H1 (cell line): ENCODE measurements at regions not wholly inside any gene's neighbourhood (a gene's known extent, or its start where the extent isn't known, plus 50 kb on each side); places are given as distances from the start of the nearest gene placed in this dataset.

Experiments
- CTCF ChIA-PET: fragments of 300-600 bp; sonication (Branson Sonifier 250); formaldehyde crosslinking; loops from one replicate; lab custom pipeline; 2021; ENCODE audit not compliant: partially characterized antibody; lab: Charles Lee
- POLR2A ChIA-PET: fragments of 300-600 bp; sonication (Branson Sonifier 250); formaldehyde crosslinking; loops from one replicate; lab custom pipeline; 2021; ENCODE audit warnings: inconsistent platforms; ENCODE audit not compliant: partially characterized antibody; lab: Charles Lee
- DNase-seq, 2 experiments: peaks; one replicate each; pipeline versions ENCODE4 v3.0.0 to v3.0.0-alpha.2; 2010 to 2022; ENCODE audit warnings: low spot score in 2 of 2, low read depth in 1 of 2, mixed read lengths in 1 of 2
- FAIRE-seq: peaks from 2 replicates; lab custom pipeline; 2011; peaks lifted over from hg19 to GRCh38; lab: Jason Lieb, UNC
- H2AFZ ChIP-seq: 2 replicates; pipeline ENCODE4 v1.8.1; 2012; ENCODE audit warnings: low read length, inconsistent platforms
- H2AK5ac ChIP-seq: 2 replicates; pipeline ENCODE4 v1.6.1; 2013; ENCODE audit warnings: low read depth, low read length
- H2BK120ac ChIP-seq: replicated peaks from 2 replicates; pipeline ENCODE3; 2013; ENCODE audit warnings: low read depth, low read length, inconsistent platforms
- H2BK12ac ChIP-seq: 2 replicates; pipeline ENCODE4 v1.6.1; 2013; ENCODE audit warnings: low read depth, low read length
- H2BK15ac ChIP-seq: 2 replicates; pipeline ENCODE4 v1.6.1; 2013; ENCODE audit warnings: low read length
- H2BK20ac ChIP-seq: 2 replicates; pipeline ENCODE4 v1.6.1; 2013; ENCODE audit warnings: low read length
- H2BK5ac ChIP-seq: 2 replicates; pipeline ENCODE4 v1.6.1; 2013; ENCODE audit warnings: low read depth, low read length
- H3K14ac ChIP-seq: 2 replicates; pipeline ENCODE4 v1.6.1; 2013; ENCODE audit warnings: inconsistent platforms; ENCODE audit not compliant: insufficient read length
- H3K18ac ChIP-seq: 2 replicates; pipeline ENCODE4 v1.6.1; 2013; ENCODE audit warnings: low read length; ENCODE audit errors: extremely low read depth
- H3K23ac ChIP-seq: 2 replicates; pipeline ENCODE4 v1.6.1; 2013; ENCODE audit warnings: inconsistent platforms; ENCODE audit not compliant: insufficient read length
- H3K23me2 ChIP-seq: 2 replicates; pipeline ENCODE4 v1.6.1; 2013; ENCODE audit warnings: low read depth, low read length
- H3K27ac ChIP-seq: 2 replicates; pipeline ENCODE4 v1.6.1; 2011; ENCODE audit warnings: low read depth, low read length, inconsistent platforms
- H3K27me3 ChIP-seq, 4 experiments: replicated peaks in 1 of 4; 1 replicate in 1 of 4; 2 replicates in 3 of 4; pipeline versions ENCODE4 v1.6.1 to v1.8.1; 2011 to 2013; ENCODE audit warnings: low read length in 3 of 4, mild to moderate bottlenecking in 3 of 4, inconsistent platforms in 2 of 4, mixed read lengths in 2 of 4, moderate library complexity in 1 of 4; ENCODE audit not compliant: control insufficient read depth in 3 of 4, insufficient read depth in 3 of 4; ENCODE audit errors: extremely low read depth in 1 of 4
- H3K36me3 ChIP-seq, 4 experiments: 2 replicates each; pipeline versions ENCODE4 v1.6.1 to v1.8.1; 2011 to 2013; ENCODE audit warnings: mild to moderate bottlenecking in 4 of 4, low read length in 3 of 4, moderate library complexity in 2 of 4, control low read depth in 1 of 4, inconsistent platforms in 1 of 4; ENCODE audit not compliant: insufficient read depth in 4 of 4, control insufficient read depth in 2 of 4
- H3K4ac ChIP-seq: replicated peaks from 2 replicates; pipeline ENCODE3; 2013; ENCODE audit warnings: low read length, low read depth, mixed read lengths, inconsistent platforms; ENCODE audit not compliant: insufficient read length
- H3K4me1 ChIP-seq, 4 experiments: replicated peaks in 1 of 4; 1 replicate in 1 of 4; 2 replicates in 3 of 4; pipeline versions ENCODE4 v1.6.1 to v1.8.1; 2011 to 2013; ENCODE audit warnings: low read length in 3 of 4, inconsistent platforms in 2 of 4, mixed read lengths in 1 of 4; ENCODE audit not compliant: insufficient read depth in 4 of 4, control insufficient read depth in 3 of 4
- H3K4me2 ChIP-seq, 2 experiments: 2 replicates each; pipeline versions ENCODE4 v1.6.1 to v1.8.1; 2011 to 2013; ENCODE audit warnings: low read depth in 2 of 2, low read length in 2 of 2, control low read depth in 1 of 2, inconsistent platforms in 1 of 2, mild to moderate bottlenecking in 1 of 2; ENCODE audit not compliant: insufficient read depth in 1 of 2
- H3K4me3 ChIP-seq, 4 experiments: fragments of 200-600, 300-600 bp in 1 of 4; sonication (generic), shearing (Covaris generic), sonication (Bioruptor Twin) in 1 of 4; 2 replicates each; pipeline versions ENCODE4 v1.5.1 to v1.8.1; 2011 to 2016; ENCODE audit warnings: low read length in 4 of 4, low read depth in 3 of 4, control low read depth in 2 of 4, inconsistent platforms in 2 of 4, mild to moderate bottlenecking in 2 of 4, mixed read lengths in 1 of 4, moderate library complexity in 1 of 4; ENCODE audit not compliant: insufficient read depth in 2 of 4; ENCODE audit errors: extremely low read depth in 1 of 4
- H3K56ac ChIP-seq: replicated peaks from 2 replicates; pipeline ENCODE3; 2013; ENCODE audit warnings: low read depth, mild to moderate bottlenecking, mixed read lengths, low read length, inconsistent platforms; ENCODE audit not compliant: insufficient read length
- H3K79me1 ChIP-seq: 2 replicates; pipeline ENCODE4 v1.6.1; 2013; ENCODE audit warnings: low read depth, low read length, control low read depth
- H3K79me2 ChIP-seq, 2 experiments: 2 replicates each; pipeline versions ENCODE4 v1.6.1 to v1.8.1; 2012 to 2013; ENCODE audit warnings: low read length in 2 of 2, mild to moderate bottlenecking in 2 of 2, inconsistent platforms in 1 of 2; ENCODE audit not compliant: insufficient read depth in 2 of 2, control insufficient read depth in 1 of 2
- H3K9ac ChIP-seq, 4 experiments: replicated peaks in 1 of 4; 1 replicate in 1 of 4; 2 replicates in 3 of 4; pipeline versions ENCODE4 v1.6.1 to v1.8.1; 2011 to 2013; ENCODE audit warnings: low read depth in 3 of 4, low read length in 3 of 4, control low read depth in 2 of 4, mild to moderate bottlenecking in 2 of 4, moderate library complexity in 2 of 4, inconsistent platforms in 1 of 4; ENCODE audit errors: extremely low read depth in 1 of 4
- H3K9me3 ChIP-seq, 2 experiments: 2 replicates each; pipeline versions ENCODE4 v1.6.1 to v1.8.1; 2012 to 2013; ENCODE audit warnings: mild to moderate bottlenecking in 2 of 2, moderate library complexity in 2 of 2, control low read depth in 1 of 2, inconsistent platforms in 1 of 2, low read depth in 1 of 2, low read length in 1 of 2, mixed read lengths in 1 of 2; ENCODE audit not compliant: insufficient read depth in 2 of 2
- H4K20me1 ChIP-seq, 2 experiments: replicated peaks in 1 of 2; 2 replicates each; pipeline versions ENCODE3 to v1.8.1; 2011 to 2013; ENCODE audit warnings: inconsistent platforms in 2 of 2, low read length in 2 of 2, mild to moderate bottlenecking in 1 of 2; ENCODE audit not compliant: insufficient read depth in 2 of 2, control insufficient read depth in 1 of 2
- H4K5ac ChIP-seq: 2 replicates; pipeline ENCODE4 v1.6.1; 2013; ENCODE audit warnings: low read length, low read depth, mixed read lengths, inconsistent platforms; ENCODE audit not compliant: insufficient read length
- H4K8ac ChIP-seq: 2 replicates; pipeline ENCODE4 v1.8.0; 2013; ENCODE audit warnings: mild to moderate bottlenecking, moderate library complexity, low read length, inconsistent platforms; ENCODE audit not compliant: insufficient read depth; ENCODE audit errors: extremely low read depth
- H4K91ac ChIP-seq: replicated peaks from 2 replicates; pipeline ENCODE3; 2013; ENCODE audit warnings: low read length, mixed read lengths, inconsistent platforms; ENCODE audit not compliant: insufficient read length
- CEBPB ChIP-seq: IDR thresholded peaks from 2 replicates; pipeline ENCODE4 v1.6.1; 2012; ENCODE audit warnings: low read depth, low read length
- RAD21 ChIP-seq, 2 experiments: IDR thresholded peaks in 1 of 2; conservative IDR thresholded peaks in 1 of 2; 2 replicates each; pipeline ENCODE4 v1.6.1; 2011; ENCODE audit warnings: low read depth in 2 of 2, low read length in 2 of 2, improper control_type of control experiment in 1 of 2, inconsistent platforms in 1 of 2, mild to moderate bottlenecking in 1 of 2, moderate library complexity in 1 of 2
- TAF1 ChIP-seq: IDR thresholded peaks from 2 replicates; pipeline ENCODE4 v1.6.1; 2011; ENCODE audit warnings: mild to moderate bottlenecking, low read depth, low read length
- TAF7 ChIP-seq: optimal IDR thresholded peaks from 2 replicates; pipeline ENCODE3; 2011; ENCODE audit warnings: low read depth, mild to moderate bottlenecking, inconsistent platforms, low read length, moderate library complexity, borderline replicate concordance
- TBP ChIP-seq: IDR thresholded peaks from 2 replicates; pipeline ENCODE4 v1.6.1; 2011; ENCODE audit warnings: low read depth, low read length, improper control_type of control experiment
- WGBS, 2 experiments: shearing (Covaris generic) in 1 of 2; methylation state at CpG; one replicate each; pipeline versions ENCODE4 v1.1.6 to v1.1.7; 2013 to 2015; ENCODE audit warnings: low lambda C conversion rate in 2 of 2, mixed read lengths in 2 of 2, inconsistent platforms in 1 of 2, low coverage in 1 of 2, missing lambda C conversion rate in 1 of 2; ENCODE audit not compliant: insufficient replicate concordance in 2 of 2, insufficient coverage in 1 of 2, insufficient read length in 1 of 2; ENCODE audit errors: extremely low coverage in 1 of 2, missing lambda C conversion rate in 1 of 2; 5-methylcytosine and 5-hydroxymethylcytosine counted together

DNA sequence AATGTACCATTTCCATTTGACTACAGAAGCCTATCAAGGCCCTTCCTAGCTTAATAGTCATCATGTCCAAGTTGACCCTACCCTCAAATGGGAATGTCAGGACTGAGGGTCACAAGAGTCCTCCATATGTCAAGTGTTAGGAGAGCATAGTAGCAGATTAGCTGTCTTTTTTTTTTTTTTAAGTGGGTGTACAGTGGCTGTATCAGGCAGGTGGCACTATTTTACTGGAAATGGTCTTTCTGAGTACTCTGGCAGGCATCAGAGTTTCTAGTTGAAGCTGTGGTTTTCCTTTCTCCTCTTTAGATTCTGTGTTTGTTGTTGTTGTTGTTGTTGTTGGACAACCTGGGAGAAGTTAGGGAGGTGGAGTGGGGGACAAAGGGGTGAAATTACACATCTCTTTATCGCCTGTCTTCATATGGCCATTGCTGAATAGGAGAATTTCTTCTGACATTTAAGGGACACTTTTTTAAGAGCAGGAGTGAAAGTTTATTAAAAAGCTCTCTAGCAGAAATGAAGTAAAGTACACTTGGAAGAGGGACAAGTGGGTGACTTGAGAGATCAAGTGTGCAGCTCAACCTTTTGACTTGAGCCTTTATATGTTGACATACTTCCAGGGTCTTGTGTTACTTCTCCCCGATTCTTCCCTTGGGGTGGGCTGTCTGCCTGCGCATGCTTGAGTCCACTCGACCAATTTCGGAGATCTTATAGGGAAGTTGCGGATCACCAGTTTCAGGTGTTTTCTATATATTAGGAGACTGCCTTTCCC lies 104.1 kb upstream of the FOXP2 start:
- no peak overlapping the region for H2BK20ac ChIP-seq
- no peaks in the 10 kb centered on the region for H4K20me1 ChIP-seq
- H3K9me3 ChIP-seq, result no peaks in the 10 kb centered on the region
- TF ChIP-seq TAF1 (no peak), RAD21 (IDR thresholded peaks at IDR 0.05 in 1 of 2, conservative IDR thresholded peaks at IDR 0.05 in 1 of 2; ENCODE audit: low read depth in 2 of 2, low read length in 2 of 2) (peak in 1 of 2 experiments; percentile 30; a peak in 1 of 4 replicates), TBP (no peak), TAF7 (no peak), CEBPB (no peak)
- no peak overlapping the region for H4K8ac ChIP-seq
- H3K23ac ChIP-seq, result no peak overlapping the region
- POLR2A ChIA-PET, result no interaction called here
- H3K27me3 ChIP-seq, result no peaks in the 10 kb centered on the region
- H3K36me3 ChIP-seq, result no peaks in the 10 kb centered on the region; a peak in 1 of 8 replicates
- WGBS, 2 experiments, result 92% methylated on average over 6 of the region's 6 CpGs; no CpG with 5 or more reads in 1 of the 2 experiments
- H3K4me1 ChIP-seq, result no peaks in the 10 kb centered on the region
- H3K4me3 ChIP-seq, result no peak overlapping the region
- H3K18ac ChIP-seq, result no peak overlapping the region
- H3K79me2 ChIP-seq, result no peaks in the 10 kb centered on the region
- H3K23me2 ChIP-seq, result no peaks in the 10 kb centered on the region
- H3K27ac ChIP-seq, result no peak overlapping the region
- H3K4me2 ChIP-seq, result no peak overlapping the region
- DNase-seq, result no peak
- H3K9ac ChIP-seq, result no peak overlapping the region
- H4K91ac ChIP-seq, result no peak overlapping the region
- H2BK15ac ChIP-seq, result no peak overlapping the region
- H4K5ac ChIP-seq, result no peak overlapping the region
- no peak overlapping the region for H3K14ac ChIP-seq
- no peak overlapping the region for H3K56ac ChIP-seq
- H2AFZ ChIP-seq, result no peak overlapping the region
- no peak for FAIRE-seq
- H2AK5ac ChIP-seq, result no peak overlapping the region
- H2BK120ac ChIP-seq, result no peak overlapping the region
- H3K79me1 ChIP-seq, result no peaks in the 10 kb centered on the region
- H2BK12ac ChIP-seq, result no peak overlapping the region
- CTCF ChIA-PET, result interaction anchor here (0.5 to 1.6 kb wide), 5 partner anchors 75 to 227 kb away, joined by 3 to 4 read pairs (median 3); partner anchors contain the start of gene FOXP2
- no peak overlapping the region for H3K4ac ChIP-seq
- no peak overlapping the region for H2BK5ac ChIP-seq
